H9 (cell line): ENCODE measurements at regions not wholly inside any gene's neighbourhood (a gene's known extent, or its start where the extent isn't known, plus 50 kb on each side); places are given as distances from the start of the nearest gene placed in this dataset.

Source experiments
- DNase-seq: peaks from one replicate; pipeline ENCODE4 v3.0.0-alpha.2; 2017
- H2AFZ ChIP-seq: one replicate; pipeline ENCODE4 v1.6.1; 2013; ENCODE audit warnings: mild to moderate bottlenecking, low read length, control low read depth, moderate library complexity
- H2AK5ac ChIP-seq: 2 replicates; pipeline ENCODE4 v1.6.1; 2013; ENCODE audit warnings: low read length, control low read depth, mixed read lengths; ENCODE audit not compliant: insufficient read length
- H2BK120ac ChIP-seq: one replicate; pipeline ENCODE4 v1.6.1; 2013; ENCODE audit warnings: low read depth, mild to moderate bottlenecking, low read length, control low read depth, inconsistent platforms; ENCODE audit not compliant: poor library complexity, severe bottlenecking
- H2BK12ac ChIP-seq: 2 replicates; pipeline ENCODE4 v1.6.1; 2013; ENCODE audit warnings: low read length, control low read depth, mixed read lengths, low read depth; ENCODE audit not compliant: insufficient read length
- H2BK15ac ChIP-seq: 2 replicates; pipeline ENCODE4 v1.6.1; 2013; ENCODE audit warnings: low read depth, low read length, control low read depth
- H2BK20ac ChIP-seq: one replicate; pipeline ENCODE4 v1.6.1; 2013; ENCODE audit warnings: low read depth, mild to moderate bottlenecking, low read length, control low read depth, inconsistent platforms; ENCODE audit not compliant: poor library complexity, severe bottlenecking
- H2BK5ac ChIP-seq: 2 replicates; pipeline ENCODE4 v1.6.1; 2013; ENCODE audit warnings: low read length, control low read depth, mixed read lengths; ENCODE audit not compliant: insufficient read length
- H3K14ac ChIP-seq: 2 replicates; pipeline ENCODE4 v1.6.1; 2013; ENCODE audit warnings: low read length, control low read depth; ENCODE audit not compliant: insufficient read depth
- H3K18ac ChIP-seq: 2 replicates; pipeline ENCODE4 v1.6.1; 2013; ENCODE audit warnings: low read depth, mild to moderate bottlenecking, mixed read lengths, low read length, control low read depth; ENCODE audit not compliant: insufficient read length
- H3K23ac ChIP-seq: 2 replicates; pipeline ENCODE4 v1.6.1; 2013; ENCODE audit warnings: low read length, control low read depth, mixed read lengths, low read depth; ENCODE audit not compliant: insufficient read length
- H3K23me2 ChIP-seq: 2 replicates; pipeline ENCODE4 v1.6.1; 2013; ENCODE audit warnings: low read depth, mild to moderate bottlenecking, mixed read lengths, low read length, control low read depth; ENCODE audit not compliant: insufficient read length, poor library complexity, severe bottlenecking
- H3K27ac ChIP-seq: 2 replicates; pipeline ENCODE4 v1.5.1; 2013; ENCODE audit warnings: low read length, control low read depth, mixed read lengths, low read depth; ENCODE audit not compliant: insufficient read length
- H3K27me3 ChIP-seq: 2 replicates; pipeline ENCODE4 v1.6.1; 2013; ENCODE audit warnings: low read length, control low read depth, inconsistent platforms; ENCODE audit not compliant: insufficient read depth
- H3K4ac ChIP-seq: 2 replicates; pipeline ENCODE4 v1.6.1; 2013; ENCODE audit warnings: low read depth, mild to moderate bottlenecking, control low read depth, inconsistent platforms, low read length, moderate library complexity
- H3K4me1 ChIP-seq: 2 replicates; pipeline ENCODE4 v1.6.1; 2013; ENCODE audit warnings: low read length, control low read depth, inconsistent platforms; ENCODE audit not compliant: insufficient read depth
- H3K4me2 ChIP-seq: 2 replicates; pipeline ENCODE4 v1.6.1; 2013; ENCODE audit warnings: low read length, control low read depth, mixed read lengths; ENCODE audit not compliant: insufficient read length, insufficient read depth
- H3K56ac ChIP-seq: 2 replicates; pipeline ENCODE4 v1.6.1; 2013; ENCODE audit warnings: low read depth, mild to moderate bottlenecking, mixed read lengths, low read length, control low read depth; ENCODE audit not compliant: insufficient read length
- H3K79me1 ChIP-seq: 2 replicates; pipeline ENCODE4 v1.6.1; 2013; ENCODE audit warnings: low read depth, mild to moderate bottlenecking, moderate library complexity, low read length, control low read depth, inconsistent platforms; ENCODE audit not compliant: insufficient read depth, poor library complexity, severe bottlenecking
- H3K79me2 ChIP-seq: 2 replicates; pipeline ENCODE4 v1.6.1; 2013; ENCODE audit warnings: low read length, control low read depth, inconsistent platforms; ENCODE audit not compliant: insufficient read depth
- H3K9ac ChIP-seq: 2 replicates; pipeline ENCODE4 v1.6.1; 2013; ENCODE audit warnings: low read length, control low read depth, mixed read lengths; ENCODE audit not compliant: insufficient read length; ENCODE audit errors: extremely low read depth
- H3K9me3 ChIP-seq: one replicate; pipeline ENCODE4 v1.6.1; 2013; ENCODE audit warnings: low read depth, low read length, inconsistent platforms; ENCODE audit not compliant: control insufficient read depth
- H3T11ph ChIP-seq: one replicate; pipeline ENCODE4 v1.6.1; 2013; ENCODE audit warnings: mild to moderate bottlenecking, low read length, control low read depth, inconsistent platforms
- H4K20me1 ChIP-seq: one replicate; pipeline ENCODE4 v1.6.1; 2013; ENCODE audit not compliant: control insufficient read depth, insufficient read length, insufficient read depth
- H4K5ac ChIP-seq: 2 replicates; pipeline ENCODE4 v1.6.1; 2013; ENCODE audit warnings: low read depth, mild to moderate bottlenecking, mixed read lengths, low read length, control low read depth; ENCODE audit not compliant: insufficient read length
- H4K8ac ChIP-seq: replicated peaks from 2 replicates; pipeline ENCODE4 v1.6.1; 2013; ENCODE audit warnings: low read length, control low read depth, mixed read lengths, low read depth; ENCODE audit not compliant: insufficient read length
- H4K91ac ChIP-seq: 2 replicates; pipeline ENCODE4 v1.6.1; 2013; ENCODE audit warnings: low read depth, mild to moderate bottlenecking, moderate library complexity, mixed read lengths, low read length, control low read depth; ENCODE audit not compliant: insufficient read length
- H3K27ac Mint-ChIP-seq, 3 experiments: 2 replicates in 2 of 3; 3 replicates in 1 of 3; pipeline ENCODE4 v1.8.0; 2020 to 2021; ENCODE audit warnings: mixed read lengths in 3 of 3, mild to moderate bottlenecking in 1 of 3, moderate library complexity in 1 of 3
- H3K27me3 Mint-ChIP-seq: 2 replicates; pipeline ENCODE4 v1.8.0; 2021; ENCODE audit warnings: low read depth, mild to moderate bottlenecking, moderate library complexity, mixed read lengths
- H3K36me3 Mint-ChIP-seq, 3 experiments: 2 replicates in 2 of 3; 3 replicates in 1 of 3; pipeline ENCODE4 v1.8.0; 2020 to 2021; ENCODE audit warnings: low read depth in 3 of 3, mixed read lengths in 3 of 3; ENCODE audit not compliant: insufficient read depth in 1 of 3
- H3K4me1 Mint-ChIP-seq, 2 experiments: 2 replicates each; pipeline ENCODE4 v1.8.0; 2020; ENCODE audit warnings: mixed read lengths in 2 of 2
- H3K4me3 Mint-ChIP-seq, 2 experiments: 2 replicates in 1 of 2; 3 replicates in 1 of 2; pipeline ENCODE4 v1.8.0; 2020 to 2021; ENCODE audit warnings: mild to moderate bottlenecking in 2 of 2, mixed read lengths in 2 of 2, moderate library complexity in 1 of 2
- H3K9me3 Mint-ChIP-seq, 2 experiments: 2 replicates in 1 of 2; 3 replicates in 1 of 2; pipeline ENCODE4 v1.8.0; 2020; ENCODE audit warnings: mild to moderate bottlenecking in 2 of 2, mixed read lengths in 2 of 2, moderate library complexity in 1 of 2
- CTCF ChIP-seq: fragments of 200-600 bp; sonication (generic); conservative IDR thresholded peaks from 3 replicates; pipeline ENCODE4 v1.8.0; 2021; ENCODE audit warnings: antibody characterized with exemption, mild to moderate bottlenecking
- WGBS: extraction: QIAGEN DNeasy Blood & Tissue Kit; methylation state at CpG from one replicate; pipeline ENCODE4 v1.1.7; 2013; ENCODE audit warnings: missing lambda C conversion rate, low lambda C conversion rate, mixed read lengths; ENCODE audit not compliant: insufficient read length; ENCODE audit errors: extremely low coverage; 5-methylcytosine and 5-hydroxymethylcytosine counted together

GRCh38 chr10:10829576-10829975, 188.1 kb upstream of the CELF2 start:
- no peak overlapping the region for H2BK5ac ChIP-seq
- H2AK5ac ChIP-seq = no peak overlapping the region
- peaks cover 0 to 4% of the 10 kb centered on the region in 2 experiments; a peak in 1 of 5 replicates for H3K9me3 Mint-ChIP-seq
- H3K18ac ChIP-seq = no peak overlapping the region
- no peak overlapping the region for H3K23ac ChIP-seq
- peaks cover 7% of the 10 kb centered on the region in 2 experiments; a peak in 3 of 4 replicates for H3K4me1 Mint-ChIP-seq
- DNase-seq = no peak
- no peak overlapping the region for H3K4ac ChIP-seq
- H3K79me1 ChIP-seq = no peaks in the 10 kb centered on the region
- no peak overlapping the region for H2BK120ac ChIP-seq
- no peak overlapping the region for H4K91ac ChIP-seq
- no peak overlapping the region for H4K8ac ChIP-seq
- no peaks in the 10 kb centered on the region for H4K20me1 ChIP-seq
- H2AFZ ChIP-seq = no peak overlapping the region
- H2BK12ac ChIP-seq = no peak overlapping the region
- TF ChIP-seq CTCF = no peak
- H3K79me2 ChIP-seq = no peaks in the 10 kb centered on the region
- no peak overlapping the region for H2BK20ac ChIP-seq
- no peak overlapping the region for H3K27ac ChIP-seq
- H3K27me3 ChIP-seq = no peaks in the 10 kb centered on the region
- H3K9ac ChIP-seq = no peak overlapping the region
- no peak overlapping the region for H4K5ac ChIP-seq
- H3K4me1 ChIP-seq = no peaks in the 10 kb centered on the region
- peaks cover 2% of the 10 kb centered on the region; the same call in 1 of the 2 replicates for H3K27me3 Mint-ChIP-seq
- H3T11ph ChIP-seq = no peak overlapping the region
- no peak overlapping the region for H3K4me2 ChIP-seq
- H3K4me3 Mint-ChIP-seq = no peak overlapping the region
- H3K14ac ChIP-seq = no peak overlapping the region; the same call in 1 of the 2 replicates
- H3K9me3 ChIP-seq = no peaks in the 10 kb centered on the region
- H3K36me3 Mint-ChIP-seq = no peaks in the 10 kb centered on the region; a peak in 1 of 7 replicates
- no peak overlapping the region for H2BK15ac ChIP-seq
- H3K27ac Mint-ChIP-seq = no peak overlapping the region
- no peaks in the 10 kb centered on the region for H3K23me2 ChIP-seq
- WGBS = no CpG with 5 or more reads among the region's 2 CpGs
- H3K56ac ChIP-seq = no peak overlapping the region
